HG02970 (cell line): ENCODE measurements at regions not wholly inside any gene's neighbourhood (a gene's known extent, or its start where the extent isn't known, plus 50 kb on each side); places are given as distances from the start of the nearest gene placed in this dataset.
"Not testable (repeated sequence)": the region's sequence is repeated elsewhere in the genome, so short reads cannot be mapped to it uniquely, and the experiment has no call there.

Experiments used
- ATAC-seq: cut with Tn5 transposase; IDR thresholded peaks from one replicate; pipeline ENCODE4 v1.9.1; 2021; ENCODE audit warnings: mild to moderate bottlenecking, moderate library complexity, moderate number of reproducible peaks; ENCODE audit not compliant: unreplicated experiment, low FRiP score

DNA sequence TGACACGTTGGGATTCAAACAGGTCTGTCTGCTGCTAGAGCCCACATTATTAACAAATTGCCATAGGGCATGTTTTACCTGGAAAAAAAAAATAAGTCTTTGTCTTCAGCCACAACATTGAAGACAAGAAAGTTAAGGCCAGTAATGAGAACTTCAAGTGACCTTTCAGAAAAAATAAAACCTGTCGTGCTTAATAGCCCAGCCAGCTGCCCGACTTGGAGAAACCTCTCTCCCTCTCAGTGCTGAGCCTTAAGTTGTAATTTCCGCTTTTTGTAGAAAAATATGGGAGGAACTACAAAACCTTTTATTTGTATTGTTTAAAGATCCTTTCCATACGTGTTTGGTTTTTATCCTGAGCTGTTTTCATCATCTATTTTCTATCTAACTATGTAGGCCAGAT lies 454.3 kb upstream of the SLITRK6 start:
- not testable (repeated sequence) for ATAC-seq

DNA sequence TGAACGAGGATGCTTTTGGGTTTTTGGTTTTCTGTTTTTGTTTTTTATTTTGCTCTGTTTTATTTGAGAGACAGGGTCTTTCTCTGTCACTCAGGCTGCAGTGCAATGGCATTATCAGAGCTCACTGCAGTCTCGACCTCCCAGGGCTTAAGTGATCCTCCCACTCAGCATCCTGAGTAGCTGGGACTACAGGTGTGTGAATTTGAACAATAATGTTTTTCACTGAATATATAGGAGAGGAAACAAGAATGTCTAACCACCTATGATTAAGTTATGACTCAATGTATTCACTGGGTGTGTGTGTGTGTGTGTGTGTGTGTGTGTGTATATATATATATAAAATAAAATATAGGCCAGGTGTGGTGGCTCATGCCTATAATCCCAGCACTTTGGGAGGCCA lies 456.6 kb upstream of the SLITRK6 start:
- ATAC-seq: not testable (repeated sequence)

DNA sequence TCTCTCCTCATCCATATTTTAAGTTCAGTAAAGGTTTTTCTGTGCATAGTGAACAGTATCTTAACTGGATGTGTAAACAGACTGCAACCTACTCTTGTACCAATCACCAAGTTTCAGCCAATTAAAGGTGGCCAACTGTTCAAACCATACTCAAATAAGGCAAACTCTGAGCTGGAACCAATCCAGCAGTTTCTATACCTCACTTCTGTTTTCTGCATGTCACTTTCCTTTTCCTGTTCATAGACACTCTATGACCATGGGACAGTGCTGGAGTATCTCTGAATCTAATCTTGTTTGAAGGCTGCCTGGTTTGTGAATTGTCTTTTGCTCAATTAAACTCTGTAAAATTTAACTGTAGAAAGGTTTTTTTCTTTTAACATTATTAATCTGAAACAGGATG lies 470.3 kb upstream of the SLITRK6 start:
- no peak for ATAC-seq

DNA sequence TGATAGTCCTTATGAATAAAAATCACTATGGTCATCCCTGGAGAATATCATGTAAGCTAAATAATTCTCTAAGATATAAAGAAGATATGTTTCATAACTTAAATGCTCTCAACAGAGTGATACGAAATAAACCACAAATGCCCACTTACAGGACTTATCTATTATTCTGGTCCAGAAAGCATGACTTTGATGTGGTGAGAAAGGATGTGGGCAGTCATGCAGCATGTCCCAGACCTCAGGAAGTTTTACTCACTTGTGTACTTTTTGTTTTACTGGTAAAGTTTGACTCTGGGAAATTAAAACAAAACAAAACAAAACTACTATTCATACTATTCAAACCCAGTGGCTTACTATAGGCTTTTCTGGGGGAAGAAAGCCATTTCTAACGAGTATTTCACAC lies 483.2 kb upstream of the SLITRK6 start:
- ATAC-seq: no peak

DNA sequence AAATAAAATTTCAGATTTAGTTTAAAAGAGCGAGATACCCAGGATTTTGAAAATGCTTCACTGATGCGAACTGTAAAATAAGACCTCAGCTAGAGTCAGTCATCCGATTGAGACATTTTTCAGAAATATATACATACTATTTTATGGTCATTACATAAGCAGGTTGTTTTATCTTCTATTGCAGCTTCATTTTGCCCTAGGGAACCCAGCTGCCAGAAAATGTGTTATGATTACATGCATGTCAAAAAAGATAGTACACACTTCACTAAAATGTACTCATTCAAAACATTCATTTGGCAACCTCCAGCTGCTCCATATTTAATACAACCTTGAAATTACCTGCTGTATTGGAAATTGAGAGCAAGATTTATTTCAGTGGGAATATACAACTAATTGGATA lies 483.8 kb upstream of the SLITRK6 start:
- no peak for ATAC-seq

DNA sequence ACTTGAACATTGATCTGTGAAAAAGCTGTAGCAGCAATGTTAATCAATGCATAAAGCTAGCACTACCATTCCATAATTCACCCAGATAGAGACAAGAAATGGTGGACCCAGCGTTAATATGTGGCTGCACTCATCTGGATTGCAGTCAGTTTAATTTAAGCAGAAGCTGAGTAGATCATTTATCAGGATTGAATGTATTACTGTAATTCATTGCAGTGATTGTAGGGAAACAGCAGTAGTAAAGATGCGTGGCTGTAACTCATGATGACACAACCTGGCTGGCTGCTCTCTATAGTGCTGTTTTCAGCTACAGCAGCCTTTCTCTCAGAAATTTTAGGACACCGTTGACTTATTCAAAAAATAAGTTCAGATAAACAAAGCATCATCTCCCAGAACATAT lies 499.5 kb upstream of the SLITRK6 start:
- ATAC-seq: no peak

DNA sequence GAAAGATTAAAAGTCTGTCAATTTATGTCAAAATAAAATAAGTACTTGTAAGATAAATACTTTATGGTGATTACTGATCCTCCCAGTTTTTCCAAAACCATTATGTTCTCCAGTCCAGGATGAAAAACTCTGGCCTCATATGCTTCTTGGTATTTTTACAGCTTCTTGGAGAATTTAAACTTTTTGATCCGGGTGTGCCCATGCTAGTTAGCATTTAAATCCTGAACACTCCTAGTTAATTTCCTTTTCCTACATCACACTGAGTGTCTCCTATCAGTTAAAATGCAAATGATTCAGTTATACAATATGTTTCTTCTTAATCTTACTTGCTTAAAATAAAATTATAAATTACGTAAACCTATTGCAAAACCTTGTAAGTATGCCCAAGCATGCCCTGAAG lies 499.9 kb upstream of the SLITRK6 start:
- ATAC-seq: no peak

DNA sequence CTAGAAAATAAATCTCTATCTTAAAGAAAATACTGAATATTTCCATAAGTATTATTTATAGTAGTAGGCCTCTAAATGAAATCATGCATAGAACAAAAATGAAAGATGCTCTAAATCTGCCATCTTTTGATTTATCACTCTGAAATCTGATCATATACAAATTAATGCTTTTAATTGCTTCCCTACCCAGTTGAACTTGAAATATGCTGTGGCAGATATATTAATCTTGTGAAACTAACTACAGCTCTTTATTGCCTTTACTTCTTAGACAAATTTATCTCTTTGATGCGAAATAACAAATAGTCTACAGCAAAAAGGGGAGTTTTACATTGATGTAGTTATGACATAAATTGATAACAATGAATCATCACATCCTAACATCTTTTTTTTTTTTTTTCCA lies 510.7 kb upstream of the SLITRK6 start:
- ATAC-seq: no peak

DNA sequence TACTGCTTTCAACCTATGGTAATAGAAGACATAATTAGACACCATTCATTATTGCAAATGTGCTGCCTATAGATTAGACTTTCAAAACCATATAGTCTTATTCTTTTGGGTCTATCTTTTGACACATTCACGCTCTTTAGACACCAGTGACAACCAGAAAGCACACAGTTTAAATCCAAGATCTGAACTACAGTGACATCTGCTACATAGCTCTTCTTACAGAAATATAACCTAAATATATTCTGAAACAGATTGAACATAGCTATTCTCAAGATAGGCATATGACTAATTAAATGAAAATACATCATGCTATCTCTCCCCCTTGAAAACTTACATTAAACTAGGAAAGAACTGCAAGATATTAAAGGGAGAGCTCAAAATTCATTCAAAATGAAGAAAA lies 514.2 kb upstream of the SLITRK6 start:
- no peak for ATAC-seq

DNA sequence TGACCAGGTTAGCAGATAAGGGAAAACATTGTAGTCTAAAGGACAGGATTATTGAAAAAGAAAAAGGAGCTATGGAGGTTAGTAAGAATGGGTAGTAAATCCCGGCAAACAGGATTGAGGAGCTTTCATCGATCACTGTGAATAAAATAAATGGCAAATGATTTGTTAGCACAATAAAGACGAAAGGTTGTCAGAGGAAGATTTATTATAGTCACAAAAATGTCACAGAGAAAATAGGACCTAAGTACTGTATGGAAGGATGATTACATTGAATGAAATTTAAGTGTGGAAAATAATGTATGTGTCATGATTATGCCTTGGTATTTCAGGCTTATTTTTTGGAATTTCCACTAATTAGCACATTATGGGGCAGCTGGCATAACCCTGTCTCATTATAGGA lies 519.2 kb upstream of the SLITRK6 start:
- no peak for ATAC-seq

DNA sequence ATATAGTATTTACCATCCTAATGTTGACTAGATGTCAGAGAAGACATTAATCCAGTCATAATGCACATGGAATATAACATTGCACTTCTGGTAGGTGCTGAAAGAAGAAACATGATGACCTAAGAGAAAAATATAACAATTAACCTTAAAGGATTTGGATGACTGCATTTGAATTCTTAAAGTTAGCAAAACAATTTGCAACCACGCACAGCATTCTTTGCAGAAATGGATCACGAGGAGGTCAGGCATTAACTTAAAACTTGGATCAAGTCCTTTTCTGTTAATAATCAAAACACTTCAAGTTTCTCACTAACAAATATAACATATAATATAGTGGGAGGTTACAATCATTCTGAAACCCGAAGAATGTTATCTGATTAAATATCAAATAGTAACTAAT lies 525.0 kb upstream of the SLITRK6 start:
- no peak for ATAC-seq

DNA sequence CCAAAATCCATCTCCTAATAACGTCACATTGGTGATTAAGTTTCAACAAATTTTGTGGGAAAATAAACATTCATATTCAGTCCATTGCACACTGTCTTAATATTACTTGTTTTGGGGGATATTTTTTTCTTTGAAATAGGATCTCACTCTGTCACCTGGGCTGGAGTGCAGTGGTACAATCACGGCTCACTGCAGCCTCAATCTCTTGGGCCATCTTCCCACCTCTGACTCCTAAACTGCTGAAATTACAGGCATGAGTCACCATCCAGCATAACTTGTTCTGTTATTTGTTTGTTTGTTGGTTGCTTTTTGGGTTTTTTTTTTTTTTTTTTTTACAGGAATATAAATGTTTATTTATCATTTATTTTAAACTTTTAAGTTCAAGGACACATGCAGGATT lies 556.1 kb upstream of the SLITRK6 start:
- no peak for ATAC-seq

DNA sequence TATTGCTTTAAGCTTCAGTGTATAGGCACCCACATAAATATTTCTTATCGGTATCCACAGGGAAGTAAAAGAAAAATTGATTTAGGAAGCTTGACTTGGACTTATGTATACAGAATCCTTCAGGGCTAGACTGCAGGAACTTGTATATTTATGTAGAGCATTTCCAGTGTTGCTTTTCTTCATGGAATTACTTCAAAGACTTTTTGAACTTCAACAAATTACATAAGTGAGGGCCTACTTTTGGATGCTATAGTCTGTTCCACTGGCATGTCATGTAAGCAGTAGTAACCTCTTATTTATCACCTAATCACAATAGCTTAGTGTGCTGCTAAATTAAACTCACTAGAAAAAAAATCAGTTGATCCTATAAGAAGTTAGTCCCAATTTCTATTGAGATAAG lies 557.9 kb upstream of the SLITRK6 start:
- no peak for ATAC-seq

DNA sequence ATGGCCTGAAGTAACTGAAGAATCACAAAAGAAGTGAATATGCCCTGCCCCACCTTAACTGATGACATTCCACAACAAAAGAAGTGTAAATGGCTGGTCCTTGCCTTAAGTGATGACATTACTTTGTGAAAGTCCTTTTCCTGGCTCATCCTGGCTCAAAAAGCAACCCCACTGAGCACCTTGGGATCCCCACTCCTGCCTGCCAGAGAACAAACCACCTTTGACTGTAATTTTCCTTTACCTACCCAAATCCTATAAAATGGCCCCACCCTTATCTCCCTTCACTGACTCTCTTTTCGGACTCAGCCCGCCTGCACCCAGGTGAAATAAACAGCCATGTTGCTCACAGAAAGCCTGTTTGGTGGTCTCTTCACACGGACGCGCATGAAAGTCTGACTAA lies 564.5 kb upstream of the SLITRK6 start:
- ATAC-seq: not testable (repeated sequence)

DNA sequence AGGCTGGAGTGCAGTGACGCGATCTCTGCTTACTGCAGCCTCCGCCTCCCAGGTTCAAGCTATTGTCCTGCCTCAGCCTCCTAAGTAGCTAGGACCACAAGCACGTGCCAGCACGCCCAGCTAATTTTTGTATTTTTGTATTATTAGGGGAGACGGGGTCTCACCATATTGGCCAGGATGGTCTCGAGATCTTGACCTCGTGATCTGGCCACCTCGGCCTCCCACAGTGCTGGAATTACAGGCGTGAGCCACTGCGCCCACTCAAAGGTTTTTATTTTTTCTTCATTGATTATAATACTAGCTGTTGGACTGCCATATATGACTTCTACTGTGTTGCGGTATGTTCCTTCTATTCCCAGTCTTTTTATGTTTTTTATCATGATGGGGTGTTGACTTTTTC lies 569.7 kb upstream of the SLITRK6 start:
- no peak for ATAC-seq

DNA sequence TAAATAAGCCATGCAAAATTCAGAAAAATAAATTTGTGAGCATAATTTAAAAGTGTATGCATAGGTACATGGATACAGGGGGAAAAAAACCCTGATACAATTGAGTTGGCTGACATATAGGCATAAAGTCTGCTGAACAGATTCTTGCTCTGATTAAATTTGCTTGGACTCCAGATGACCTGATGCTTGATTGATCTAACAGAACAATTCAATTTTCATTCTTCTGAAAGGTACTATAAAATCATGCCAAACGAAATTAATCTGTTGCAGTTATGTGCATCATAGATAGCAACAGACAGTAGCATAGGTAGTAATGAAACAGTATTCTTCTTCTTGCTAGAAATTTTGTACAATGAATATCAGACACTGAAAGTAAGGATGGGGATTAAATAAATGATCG lies 578.2 kb upstream of the SLITRK6 start:
- no peak for ATAC-seq

DNA sequence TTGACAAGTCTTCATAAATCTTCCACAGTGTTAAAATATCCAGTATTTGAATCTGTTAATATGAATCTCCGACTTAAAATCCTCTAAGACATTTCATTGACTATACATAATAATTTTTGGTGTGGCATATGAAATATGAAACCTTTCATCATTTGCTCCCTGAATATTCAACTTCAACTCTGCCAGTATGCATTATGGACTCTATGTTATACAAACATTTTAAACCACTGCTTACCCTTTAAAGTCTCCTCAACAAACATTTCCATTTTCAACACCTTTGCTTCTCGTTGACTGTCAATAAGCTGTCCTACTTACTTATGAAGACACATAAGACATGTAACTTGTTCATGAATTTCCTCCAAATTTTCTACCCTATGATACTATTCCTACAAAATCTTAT lies 579.4 kb upstream of the SLITRK6 start:
- ATAC-seq: no peak

DNA sequence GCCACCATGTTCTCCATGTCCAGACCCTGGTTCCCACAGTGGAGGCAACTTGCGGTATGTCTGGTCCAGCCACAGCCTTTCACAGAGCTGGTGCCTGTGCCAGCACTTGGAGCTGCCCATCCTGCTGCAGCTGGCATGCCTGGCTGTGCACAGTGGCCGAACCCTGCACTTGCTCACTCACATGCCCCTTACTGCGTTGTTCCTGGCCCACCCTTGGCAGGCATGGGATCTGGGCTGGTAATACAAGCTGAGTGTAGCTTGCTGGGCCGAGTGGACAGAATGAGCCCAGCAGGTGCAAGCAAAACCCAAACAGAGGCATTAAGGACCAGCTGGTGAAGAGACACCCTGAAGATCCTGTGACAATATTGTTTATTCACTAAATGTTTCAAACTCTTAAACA lies 583.9 kb upstream of the SLITRK6 start:
- no peak for ATAC-seq

DNA sequence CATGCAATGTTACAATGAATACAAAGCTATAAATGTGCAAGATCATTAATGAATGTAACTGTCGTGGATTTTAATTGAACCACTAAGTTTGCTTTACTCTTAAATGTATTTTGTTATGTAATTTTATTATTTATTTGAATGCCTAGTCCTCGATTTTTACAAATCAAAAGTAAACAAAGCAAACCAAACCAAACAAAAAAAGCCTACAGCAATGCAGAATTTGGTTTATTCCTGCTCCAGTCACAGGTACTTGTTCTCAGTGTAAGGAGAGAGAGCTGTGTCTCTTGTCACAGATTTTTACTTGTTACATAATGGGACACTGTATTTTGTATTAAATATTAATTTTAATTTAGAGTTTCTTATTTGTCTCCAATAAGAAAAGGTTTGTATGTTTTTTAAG lies 584.3 kb upstream of the SLITRK6 start:
- ATAC-seq: no peak

DNA sequence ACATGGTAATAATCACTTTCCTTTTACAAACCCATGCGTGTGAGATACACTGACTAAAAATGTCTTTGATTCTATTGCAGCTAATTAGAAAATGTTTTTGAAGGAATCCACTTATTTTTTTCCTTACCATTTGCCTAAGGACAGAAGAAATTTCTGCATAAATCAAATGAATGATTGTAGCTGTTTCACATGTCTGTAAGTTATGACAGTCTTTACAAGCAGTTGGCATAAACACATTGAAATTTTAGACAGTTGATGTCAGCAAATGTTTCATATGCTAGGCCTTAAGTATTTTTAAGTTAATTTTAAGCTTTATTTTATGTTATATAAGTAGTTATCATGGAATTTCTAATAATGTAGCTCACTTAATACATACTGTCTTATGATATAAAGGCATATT lies 598.4 kb upstream of the SLITRK6 start:
- no peak for ATAC-seq

DNA sequence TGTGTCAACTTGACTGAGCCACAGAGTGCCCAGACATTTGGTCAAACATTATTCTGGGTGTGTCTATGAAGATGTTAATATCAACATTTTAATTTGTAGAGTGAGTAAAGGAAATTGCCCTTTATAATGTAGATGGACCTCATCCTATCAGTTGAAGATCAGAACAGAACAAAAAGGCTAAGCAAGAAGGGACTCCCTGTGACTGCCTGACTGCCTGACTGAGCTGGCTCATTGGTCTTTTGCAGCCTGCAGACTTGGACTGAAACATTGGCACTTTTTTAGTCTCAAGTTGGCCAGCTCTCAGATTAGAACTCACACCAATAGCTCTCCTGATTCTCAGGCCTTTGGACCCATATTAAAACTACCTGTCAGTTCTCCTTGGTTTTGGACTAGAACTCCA lies 600.4 kb upstream of the SLITRK6 start:
- no peak for ATAC-seq

DNA sequence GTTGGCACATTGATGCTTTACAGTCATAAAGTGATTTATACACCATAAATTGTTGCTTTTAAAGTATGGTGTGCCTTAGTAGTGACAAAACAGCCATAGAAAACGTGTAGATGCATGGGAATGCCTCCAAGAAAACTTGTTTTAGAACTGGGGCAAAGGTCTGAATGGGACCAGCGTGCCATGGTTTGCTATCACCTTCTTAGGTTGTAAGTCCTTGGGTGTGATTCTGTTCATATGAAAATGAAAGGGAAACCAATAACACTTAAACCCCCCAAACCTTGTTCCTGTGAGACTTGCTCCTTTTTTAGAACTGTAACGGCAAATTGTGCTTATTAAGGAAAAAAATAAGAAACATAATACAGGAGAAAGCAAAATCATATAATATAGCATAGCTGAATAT lies 603.3 kb upstream of the SLITRK6 start:
- no peak for ATAC-seq

DNA sequence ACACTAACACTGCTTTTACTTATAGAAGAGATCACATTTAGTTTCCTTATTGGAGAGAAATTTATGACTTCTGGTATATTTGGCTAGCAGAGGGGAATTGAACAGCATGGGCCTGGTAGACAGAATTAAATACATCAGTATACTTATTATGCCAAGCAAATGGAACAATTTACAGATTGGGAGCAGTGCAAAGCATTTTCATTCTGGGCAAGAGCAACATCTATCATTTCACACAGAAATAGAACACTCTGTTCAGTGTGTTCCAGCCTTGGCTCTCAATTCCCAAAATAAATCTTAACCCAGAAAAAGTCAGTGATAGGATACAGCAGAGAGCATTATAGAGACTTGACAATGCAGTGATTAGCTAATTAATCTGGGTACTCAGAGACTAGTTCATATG lies 604.0 kb upstream of the SLITRK6 start:
- ATAC-seq: no peak
